GM21737 (cell line): ENCODE measurements at regions not wholly inside any gene's neighbourhood (a gene's known extent, or its start where the extent isn't known, plus 50 kb on each side); places are given as distances from the start of the nearest gene placed in this dataset.

Experiments used
- ATAC-seq: cut with Tn5 transposase; IDR thresholded peaks from one replicate; pipeline ENCODE4 v1.9.1; 2021; ENCODE audit warnings: mild to moderate bottlenecking, moderate library complexity; ENCODE audit not compliant: unreplicated experiment

DNA sequence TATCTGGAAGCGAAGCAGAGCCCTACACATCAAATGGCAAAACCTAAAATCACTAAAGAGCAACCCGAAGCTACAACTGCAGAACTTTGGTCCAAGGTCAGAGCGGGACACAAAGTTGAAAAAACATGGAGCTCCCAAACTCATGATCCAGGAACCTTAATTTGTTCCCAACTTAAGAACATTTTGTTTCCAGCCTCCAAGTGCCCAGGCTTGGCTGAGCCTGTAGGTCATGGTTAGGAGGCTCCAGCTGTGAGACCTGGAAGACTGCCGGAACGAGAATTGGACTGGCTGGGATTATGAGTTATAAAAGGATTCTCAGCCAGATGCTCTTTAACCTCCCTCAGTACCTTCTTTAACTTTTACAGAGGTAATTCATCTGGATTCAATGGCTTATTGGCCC is 349.1 kb upstream of the DDX53 start:
- no peak for ATAC-seq

DNA sequence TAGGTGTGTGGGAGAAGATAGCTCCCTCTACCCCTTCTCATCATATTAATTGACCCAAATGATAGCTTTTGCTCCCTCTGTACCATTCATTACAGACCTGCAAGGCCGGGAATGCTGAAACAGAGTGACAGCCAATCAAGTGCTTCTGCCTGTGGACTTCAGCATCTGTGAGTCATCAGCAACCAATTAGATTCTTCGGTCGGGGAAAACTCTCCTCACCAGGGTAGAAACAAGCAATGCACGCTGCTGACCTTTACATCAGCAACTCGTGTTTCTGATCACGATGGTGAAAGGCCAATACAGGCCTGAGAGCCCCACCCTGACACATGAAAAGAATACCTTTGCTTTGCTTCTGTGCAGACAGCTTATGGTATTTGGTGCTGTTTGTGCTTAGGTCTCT is 347.2 kb upstream of the DDX53 start:
- no peak for ATAC-seq

DNA sequence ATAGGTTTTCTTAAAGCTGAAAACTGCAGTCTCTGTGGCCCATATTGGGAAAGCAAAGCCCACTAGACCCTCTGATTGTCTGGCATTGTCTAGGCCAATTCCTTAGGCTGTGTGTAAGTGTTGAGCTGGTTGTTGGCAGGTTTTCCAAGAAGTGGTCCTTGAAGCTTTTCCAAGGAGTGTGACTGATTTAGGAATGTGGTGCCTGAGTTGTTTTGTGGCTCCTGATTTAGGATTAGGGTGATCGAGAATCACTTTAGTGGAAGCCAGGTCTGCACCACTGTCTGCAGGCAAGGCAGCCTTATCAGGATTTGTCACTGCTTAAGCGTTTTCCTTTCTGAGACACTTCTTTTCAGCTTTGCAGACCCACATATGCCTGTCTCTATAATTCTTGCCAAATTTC is 339.0 kb upstream of the DDX53 start:
- ATAC-seq: no peak

DNA sequence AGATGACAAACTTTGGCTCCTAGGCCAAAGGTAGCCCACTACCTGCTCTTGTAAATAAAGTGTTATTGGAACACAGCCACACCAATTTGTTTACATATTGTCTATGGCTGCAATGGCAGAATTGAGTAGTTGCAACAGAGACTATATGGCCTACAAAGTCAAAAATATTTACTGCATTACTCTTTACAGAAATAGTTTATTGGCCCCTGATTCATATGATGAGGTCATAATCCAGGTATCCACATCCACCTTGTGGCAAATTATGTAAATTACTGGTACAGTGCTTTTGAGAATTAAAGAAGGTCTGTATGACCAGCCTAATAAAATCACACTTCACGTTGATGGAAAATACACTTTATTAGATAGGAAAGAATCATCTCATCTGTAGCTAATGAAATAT is 337.0 kb upstream of the DDX53 start:
- no peak for ATAC-seq

DNA sequence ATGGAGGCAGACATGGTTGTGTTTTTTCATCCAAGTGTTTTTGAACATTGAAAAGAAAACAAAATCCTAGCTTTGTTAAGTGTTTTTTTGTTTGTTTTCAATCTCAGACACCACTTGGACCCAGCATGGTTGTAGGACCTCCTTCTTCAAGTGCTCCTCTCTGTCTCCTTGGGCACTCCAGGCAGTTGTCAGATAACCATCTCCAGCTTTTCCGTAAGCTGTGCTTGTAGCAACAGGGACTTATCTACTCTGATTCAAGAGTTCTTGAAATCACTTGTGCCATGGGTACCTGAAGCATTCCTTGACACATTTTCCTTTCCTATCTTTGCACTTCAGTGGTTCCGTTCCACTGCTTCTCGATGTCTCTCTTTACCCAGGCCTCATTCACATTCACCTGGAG is 334.9 kb upstream of the DDX53 start:
- no peak for ATAC-seq

DNA sequence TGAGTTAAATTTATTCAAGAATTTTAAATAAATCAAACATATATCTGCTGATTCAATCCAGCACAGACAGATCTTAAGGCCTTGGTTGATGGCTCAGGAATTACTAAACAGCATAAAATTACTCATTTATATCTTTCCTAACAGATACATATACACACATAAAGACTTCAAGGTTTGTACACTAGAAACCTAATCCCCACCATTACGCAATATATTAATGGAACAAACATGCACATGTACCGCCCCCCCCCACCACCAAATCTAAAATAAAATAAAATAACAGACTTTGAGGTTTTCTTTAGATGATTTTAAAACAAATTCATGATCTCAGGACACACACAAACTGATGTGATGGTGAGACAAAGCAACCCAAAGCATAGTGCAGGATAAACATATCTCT is 333.9 kb upstream of the DDX53 start:
- ATAC-seq: no peak

DNA sequence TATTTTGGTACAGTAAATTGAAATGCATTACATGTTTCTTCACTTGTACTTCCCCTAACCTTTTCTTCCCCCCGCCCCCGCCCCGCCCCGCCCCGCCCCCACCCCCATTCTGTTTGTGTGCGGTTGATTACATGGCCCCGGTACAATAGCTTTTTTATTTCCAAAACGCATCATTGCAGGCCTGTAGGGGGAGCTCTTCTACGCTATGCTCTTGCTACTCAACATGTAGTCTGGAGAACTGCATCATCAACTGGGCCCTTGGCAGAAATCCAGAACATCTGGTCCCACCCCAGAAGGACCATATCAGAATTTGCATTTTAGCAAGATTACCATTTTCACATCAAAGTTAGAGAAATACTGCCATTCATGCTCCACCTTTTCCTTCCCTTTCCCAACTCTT is 333.3 kb upstream of the DDX53 start:
- ATAC-seq: no peak

DNA sequence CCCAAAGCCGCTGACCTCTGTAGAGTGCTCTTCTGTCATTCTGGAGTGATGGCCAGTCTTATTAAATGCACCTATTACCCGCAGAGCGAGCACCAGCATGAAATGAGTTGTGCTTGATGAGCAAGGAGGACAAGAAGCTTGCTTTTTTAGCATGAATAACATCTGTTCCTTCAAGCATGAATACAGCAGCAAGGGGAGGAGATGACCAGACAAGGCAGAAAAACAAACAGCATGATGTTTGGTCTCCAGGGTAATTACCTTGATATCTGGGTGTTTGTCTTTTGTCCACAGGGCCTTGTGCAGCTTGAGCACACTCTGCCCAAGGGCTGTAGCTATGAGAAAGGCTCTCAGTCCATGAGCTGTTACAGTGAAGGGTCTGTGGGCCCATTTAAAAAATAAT is 324.8 kb upstream of the DDX53 start:
- no peak for ATAC-seq

DNA sequence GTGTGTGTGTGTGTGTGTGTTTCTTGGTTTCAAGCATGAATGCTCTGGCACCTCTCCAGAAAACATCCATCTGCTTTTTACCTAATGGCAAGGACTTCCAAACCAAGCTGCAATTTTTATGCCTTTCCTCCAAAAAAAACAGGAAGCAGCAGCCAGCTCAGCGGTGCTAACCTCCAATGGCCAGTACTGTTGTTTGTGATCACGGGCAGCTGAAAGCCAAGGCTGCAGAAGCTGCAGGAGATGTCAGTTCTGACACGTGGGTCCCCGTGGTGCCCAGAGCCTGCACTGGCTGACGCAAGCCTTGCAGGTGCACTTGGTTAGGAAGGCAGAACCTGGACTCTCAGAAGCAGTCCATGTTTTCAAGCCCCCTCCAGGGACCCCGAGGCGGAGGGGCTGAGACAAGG is 313.6 kb upstream of the DDX53 start:
- no peak for ATAC-seq

DNA sequence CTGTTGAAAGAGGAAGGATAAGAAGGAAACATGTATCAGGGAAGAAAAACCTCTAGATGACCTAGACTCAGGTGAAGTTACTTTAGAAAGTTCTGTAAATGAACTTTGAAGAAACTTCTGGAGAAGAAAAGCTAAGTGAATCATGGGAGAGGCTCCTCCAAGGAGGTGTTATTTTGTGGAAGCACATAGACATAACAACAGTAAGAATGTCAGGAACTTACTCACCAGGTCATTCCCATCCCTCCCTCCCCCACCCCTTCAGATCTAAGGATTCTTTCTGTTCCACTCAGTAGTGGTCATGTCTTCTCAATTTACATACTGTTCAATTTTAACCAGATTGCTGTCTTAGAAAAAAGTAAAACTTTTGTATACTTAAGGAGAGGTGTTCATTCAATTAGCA is 310.5 kb upstream of the DDX53 start:
- ATAC-seq: no peak

DNA sequence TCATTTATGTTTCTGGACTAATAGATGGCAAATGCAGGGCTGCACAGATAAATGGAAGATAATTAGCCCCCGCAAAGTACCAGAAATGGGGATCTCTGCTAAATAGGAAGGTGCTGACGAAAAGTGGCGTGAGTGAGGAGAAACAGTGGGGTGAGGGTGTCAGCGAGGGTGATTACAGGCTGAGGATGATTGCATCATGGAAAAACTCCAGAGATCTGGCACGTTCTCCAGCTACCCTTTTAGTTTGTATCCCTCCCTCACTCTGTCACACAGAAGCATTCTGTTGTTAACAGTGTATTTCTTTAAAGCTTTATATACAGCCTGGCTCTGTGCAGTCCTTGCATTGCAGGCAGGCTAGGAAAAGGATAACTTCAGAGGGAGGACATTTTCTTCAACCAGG is 309.6 kb upstream of the DDX53 start:
- no peak for ATAC-seq

DNA sequence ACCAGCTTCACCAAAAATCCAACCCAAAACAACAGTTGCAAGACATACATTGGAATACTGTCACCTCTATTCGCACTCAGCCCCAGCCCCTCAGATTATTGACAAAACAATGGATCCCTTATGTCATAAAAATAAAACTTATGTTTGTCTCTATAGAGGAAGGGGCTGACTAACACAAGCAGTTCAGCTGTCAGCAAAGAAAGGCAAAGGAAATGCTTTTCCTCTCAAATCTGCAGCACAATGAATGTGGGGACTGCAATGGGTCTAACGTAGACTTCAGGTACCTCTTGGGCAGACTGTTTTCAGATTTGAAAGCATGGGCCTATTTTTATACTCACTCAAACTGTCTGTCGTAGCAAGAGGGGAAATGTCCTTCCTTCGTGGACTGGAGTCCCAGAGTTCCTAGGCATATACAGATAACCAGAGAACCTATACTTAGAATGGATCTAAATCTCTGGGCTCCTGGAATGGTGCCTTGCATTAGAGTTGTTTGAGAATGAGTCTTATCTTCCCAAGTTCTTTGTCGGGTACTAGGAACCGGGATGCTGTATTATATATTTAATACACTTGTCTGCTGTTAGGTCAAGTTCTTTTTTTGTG is 307.7 kb upstream of the DDX53 start:
- no peak for ATAC-seq

DNA sequence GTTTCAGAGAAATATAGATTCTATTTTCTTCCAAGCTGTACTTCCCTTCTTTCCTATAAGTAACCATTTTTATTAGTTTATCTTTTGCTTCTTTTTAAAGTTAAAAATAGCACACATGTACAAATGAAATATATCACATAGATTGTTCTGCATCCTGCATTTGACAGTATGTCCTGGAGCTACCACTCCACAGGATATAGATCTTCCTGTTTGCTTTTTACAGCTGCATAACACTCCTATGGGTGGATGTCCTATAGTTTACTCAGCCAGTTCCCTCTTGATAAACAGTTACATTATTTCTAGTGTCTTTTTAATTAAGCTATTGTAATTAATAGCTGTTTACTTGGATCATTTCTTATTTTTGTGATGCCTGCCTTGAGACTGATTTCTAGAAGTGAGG is 301.6 kb upstream of the DDX53 start:
- no peak for ATAC-seq

DNA sequence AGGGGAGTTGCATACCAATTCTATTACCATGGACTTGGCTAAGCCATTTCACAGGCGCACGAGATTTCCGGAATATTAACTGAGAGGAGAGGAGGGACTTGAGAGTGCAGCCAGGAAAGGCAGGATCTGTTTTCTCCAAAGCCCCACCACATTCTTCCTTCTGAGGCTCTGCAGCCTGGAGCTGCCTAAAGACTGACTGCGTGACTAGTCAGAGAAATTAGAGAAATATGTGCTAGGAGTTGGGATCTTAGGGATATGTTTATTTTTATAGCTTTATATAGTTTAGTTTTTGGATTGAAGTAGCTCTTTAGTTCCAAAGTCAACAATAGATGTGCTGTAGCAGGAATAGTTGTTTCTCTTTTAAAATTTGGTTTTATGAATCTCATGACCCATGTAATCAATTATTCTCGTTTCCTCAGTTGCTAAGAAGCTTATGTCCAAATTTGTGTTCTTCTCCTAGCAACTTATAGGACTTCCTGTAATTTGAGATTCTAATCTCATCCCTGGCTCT is 300.1 kb upstream of the DDX53 start:
- ATAC-seq: no peak

DNA sequence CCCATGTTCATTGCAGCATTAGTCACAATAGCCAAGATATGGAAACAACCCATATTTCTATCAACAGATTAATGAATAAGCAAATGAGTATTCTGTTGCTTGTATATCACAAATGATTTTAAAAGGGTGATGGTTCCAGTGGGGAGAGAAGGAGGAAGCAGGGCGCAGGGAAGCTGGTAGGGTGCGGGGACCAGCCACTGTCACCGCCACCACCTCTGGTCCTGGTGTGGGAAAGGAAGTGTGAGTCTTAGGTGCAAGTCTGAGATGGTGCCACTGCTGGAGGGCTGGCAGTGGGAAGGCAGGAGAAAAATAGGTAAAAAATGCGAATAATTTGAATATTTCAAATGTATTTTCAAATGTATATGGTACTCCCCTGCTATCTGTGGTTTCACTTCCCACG is 286.8 kb upstream of the DDX53 start:
- ATAC-seq: no peak

DNA sequence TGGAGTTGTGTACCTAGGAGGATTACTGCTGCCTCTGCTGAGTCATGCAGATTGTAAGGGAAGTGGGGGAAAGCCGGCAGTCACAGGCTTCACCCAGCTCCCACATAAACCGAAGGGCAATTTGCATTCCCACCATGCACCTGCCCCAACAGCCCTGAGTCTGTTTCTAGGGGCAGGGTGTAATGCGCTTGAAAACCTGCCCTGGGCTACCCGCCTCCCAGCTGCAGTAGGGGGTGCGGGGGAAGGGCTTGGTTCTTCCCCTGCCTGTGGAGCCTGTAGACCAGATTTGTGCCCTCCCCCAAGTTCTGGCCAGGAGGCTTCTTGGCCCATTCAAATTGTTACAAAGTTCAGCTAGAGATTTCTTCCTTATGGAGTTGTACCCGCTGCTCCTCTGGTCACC is 269.2 kb upstream of the DDX53 start:
- no peak for ATAC-seq

DNA sequence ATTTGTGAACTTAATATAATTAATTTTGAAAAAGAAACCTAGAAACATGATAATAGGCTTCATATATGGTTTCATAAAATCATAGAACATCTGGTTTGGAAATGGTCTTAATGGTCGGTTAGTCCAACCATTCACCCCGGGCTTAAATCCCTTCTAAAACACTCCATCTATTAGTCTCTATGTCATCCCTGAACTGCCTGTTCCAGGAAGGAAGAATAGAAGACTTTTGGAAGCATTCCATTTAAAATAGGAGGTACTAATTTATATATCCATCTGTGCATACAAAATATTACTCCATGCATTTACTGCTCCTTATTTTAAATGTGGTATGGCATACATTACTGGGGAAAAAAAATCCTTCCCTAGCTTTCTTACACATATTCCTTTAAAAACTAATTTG is 262.2 kb upstream of the DDX53 start:
- no peak for ATAC-seq

DNA sequence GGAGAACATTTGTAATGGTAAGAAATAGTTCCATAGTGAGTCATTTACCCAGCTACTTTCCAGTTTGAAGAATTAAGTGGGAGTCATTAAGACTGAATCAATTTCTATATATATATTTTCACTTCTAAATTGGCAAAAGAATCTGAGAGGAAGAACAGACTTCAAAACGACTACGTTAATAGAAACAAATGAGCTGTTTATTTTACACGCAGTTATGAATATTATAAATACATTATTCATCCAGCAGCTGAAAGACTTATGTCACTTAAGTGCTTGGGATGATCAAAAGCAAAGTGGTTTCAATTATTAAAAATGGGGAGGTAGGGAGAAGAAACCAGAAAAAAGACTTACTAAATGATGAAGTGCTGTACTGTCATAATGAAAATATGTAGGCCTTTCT is 260.5 kb upstream of the DDX53 start:
- no peak for ATAC-seq

DNA sequence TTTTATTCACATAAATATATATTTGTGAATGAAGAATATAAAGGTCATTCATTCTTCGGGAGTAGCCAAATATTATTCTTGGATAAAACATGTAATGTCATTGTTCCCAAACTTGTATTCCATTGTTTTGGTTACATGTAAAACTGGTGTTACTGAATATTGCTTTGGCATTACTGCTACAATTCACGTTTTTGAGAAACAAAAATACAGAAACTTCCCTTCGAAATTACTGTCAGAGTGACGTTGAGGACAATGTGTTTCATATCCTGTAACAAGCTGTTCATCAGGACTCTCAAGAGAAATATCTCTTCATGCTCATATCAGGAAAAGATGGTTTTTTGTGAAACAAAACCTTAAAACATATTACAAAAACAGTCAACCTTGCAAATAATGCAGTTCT is 258.9 kb upstream of the DDX53 start:
- no peak for ATAC-seq

DNA sequence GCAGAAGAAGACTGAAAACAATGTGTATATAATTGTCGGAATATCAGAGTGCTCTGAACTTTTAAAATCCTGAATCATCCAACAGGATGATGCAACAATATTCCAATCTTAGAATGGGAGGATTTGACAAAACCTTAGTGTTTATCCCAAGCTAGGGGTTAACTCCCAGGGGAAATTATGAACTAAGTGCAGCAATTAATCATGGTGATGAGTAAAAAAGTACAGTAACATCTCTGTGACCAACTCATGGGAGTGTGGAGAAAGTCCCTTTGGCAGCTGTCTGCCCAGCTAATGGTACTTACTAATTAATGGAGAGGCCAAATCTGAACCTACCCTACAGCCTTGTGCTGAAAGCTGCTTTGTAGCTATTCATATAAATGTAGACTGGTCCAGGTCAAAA is 257.6 kb upstream of the DDX53 start:
- ATAC-seq: no peak

DNA sequence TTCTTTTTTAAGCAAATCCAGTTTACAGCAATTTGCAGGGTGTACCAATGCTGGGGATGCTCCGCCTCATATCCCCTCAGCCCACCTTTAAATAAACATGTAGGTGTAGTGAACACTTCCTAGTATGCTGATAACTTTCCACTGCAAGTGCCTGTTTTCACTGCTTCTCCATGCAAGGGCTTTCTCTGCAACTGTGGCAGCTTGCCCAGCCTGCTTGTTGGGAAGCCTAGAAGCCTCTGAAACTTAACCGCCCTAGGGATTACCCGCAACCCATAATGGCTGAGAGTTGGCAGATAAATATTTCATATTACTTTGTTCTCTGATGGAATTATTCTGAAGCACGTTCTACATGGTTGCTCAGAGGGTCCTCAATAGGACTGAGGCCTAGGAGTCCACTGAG is 253.7 kb upstream of the DDX53 start:
- ATAC-seq: no peak

DNA sequence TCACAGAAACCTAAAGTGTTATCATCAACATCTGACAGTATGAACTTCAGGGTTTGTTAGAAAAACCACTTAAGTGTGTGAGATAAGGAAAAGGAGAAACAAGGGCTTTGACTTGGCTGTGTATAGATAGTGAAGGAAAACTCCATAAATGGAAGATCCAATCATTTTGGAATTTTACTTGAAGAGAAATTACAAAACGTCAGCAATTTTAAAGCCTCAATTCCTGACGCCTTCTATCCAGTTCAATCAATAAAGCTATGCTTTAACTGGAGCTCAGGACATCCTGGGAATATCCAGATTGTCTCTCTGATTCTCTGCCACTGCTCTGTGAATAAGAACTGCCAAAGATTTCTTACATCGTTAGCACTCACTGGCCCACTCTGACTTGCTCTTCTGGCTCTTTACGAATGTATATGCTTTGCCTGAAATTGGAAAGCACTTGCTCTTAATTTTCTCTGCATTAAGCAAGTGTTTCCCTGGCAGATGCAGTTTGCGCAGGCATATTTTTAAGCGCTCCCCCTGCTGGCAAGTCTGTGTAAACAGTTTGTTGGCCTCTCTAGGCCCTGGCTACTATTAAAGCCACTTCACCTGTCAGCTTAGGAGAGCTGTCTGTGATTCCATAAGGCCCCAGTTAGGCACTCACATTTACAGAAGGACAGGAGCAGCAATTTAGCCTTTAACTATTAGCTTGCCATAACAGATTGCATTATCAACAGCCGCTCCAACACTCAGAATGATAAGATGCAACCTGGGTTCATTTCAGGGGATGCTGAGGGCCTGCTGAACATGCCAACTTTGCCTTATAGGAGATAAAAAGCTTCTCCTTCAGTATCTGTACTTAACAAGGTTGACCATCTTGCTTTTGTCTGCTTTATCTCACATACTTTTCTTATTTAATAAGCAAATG is 251.4 kb upstream of the DDX53 start:
- ATAC-seq: no peak
